HG02642 (cell line): ENCODE measurements at regions not wholly inside any gene's neighbourhood (a gene's known extent, or its start where the extent isn't known, plus 50 kb on each side); places are given as distances from the start of the nearest gene placed in this dataset.

ENCODE experiments used
- ATAC-seq: cut with Tn5 transposase; IDR thresholded peaks from one replicate; pipeline ENCODE4 v1.9.1; 2021; ENCODE audit warnings: mild to moderate bottlenecking; ENCODE audit not compliant: unreplicated experiment, poor library complexity

- no peak for ATAC-seq
These were observed 350.1 kb downstream of the GRXCR1 start for GRCh38 chr4:43242606-43243005.

DNA sequence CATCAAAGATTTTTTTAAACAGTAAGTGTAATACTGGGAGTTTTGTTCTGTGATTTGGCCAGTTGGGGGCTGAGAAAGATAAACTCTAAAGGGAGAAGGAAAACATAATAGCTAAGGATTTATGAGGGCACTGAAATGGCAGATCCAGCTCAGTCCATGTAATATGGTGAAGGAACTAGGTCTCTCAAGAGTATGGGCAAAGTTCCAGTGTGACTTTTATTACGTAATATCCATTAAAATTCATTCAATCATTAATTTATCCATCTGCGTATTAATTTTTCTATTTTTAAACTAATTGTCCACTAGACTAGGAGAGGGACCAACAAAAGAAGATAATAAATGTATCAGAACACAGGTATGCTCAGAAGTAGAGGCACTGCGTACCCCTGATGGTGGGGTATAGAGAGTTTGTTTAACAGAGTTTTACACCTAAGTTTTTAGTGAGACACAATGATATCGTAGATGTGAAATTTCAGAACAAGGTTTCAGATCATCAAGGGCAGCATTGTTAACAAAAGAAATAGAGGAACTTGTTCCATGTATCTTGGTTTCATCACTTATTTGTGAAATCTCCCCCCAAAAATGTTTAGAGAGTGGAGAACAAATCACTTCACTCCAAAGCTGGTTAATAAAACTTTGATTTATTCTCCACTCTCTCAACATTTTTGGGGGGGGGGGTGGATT, 351.1 kb downstream of the GRXCR1 start:
- ATAC-seq = no peak

GRCh38 chr4:43244688-43245382, 352.3 kb downstream of the GRXCR1 start:
- peak; percentile 97 for ATAC-seq

DNA sequence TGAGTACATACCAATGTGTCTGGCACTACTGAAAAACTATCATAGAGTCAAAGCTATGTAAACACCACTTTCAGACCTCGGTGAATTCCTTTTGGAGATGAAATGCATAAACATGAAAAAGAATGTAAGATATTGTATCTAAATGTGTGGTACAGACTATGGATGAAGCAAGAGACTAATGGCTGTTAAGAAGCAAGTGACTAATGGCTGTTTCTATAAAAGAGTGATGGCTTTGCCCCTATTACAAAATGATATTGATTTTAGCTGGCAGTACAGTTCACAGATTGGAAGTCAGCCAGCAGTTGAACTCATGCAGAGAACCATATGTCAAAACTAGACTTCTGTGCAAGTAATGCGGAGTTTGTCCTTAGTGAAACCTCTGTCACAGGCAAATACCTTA, 359.3 kb downstream of the GRXCR1 start:
- ATAC-seq = no peak

DNA sequence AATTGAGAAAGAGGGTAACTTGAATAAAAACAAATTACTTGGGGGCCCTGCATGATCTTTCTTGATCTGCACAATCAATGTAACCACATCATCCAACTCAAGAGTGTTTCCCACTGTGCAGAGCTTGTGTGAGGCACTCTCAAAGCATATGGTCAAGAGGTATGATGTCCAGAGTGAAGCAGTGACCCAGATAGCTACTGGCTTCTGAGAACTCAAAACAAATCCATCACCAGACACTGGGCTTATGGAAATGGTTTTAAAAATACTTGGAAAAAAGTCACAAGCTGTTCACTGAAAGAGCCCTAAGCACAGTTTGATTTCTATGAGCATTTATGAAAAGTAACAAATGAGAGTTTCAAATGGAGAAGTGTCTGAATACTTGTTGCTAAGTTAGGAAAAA, 361.0 kb downstream of the GRXCR1 start:
- ATAC-seq = no peak

DNA sequence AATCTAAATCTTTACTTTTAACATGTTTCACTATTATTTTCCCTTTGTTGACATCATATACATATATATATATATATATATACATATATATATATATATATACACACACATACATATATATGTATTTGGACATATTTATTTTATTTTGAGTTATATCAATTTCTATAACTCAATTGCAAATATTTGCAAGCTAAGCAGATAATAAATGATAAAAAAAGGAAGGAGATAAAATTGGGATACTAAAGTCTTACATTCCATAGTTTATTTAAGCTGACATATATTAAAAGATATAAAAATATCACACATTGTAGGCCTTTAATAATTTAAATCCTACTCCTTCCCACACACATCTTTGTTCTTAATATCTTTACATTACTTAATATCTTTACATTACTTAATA, 372.2 kb downstream of the GRXCR1 start:
- no peak for ATAC-seq

DNA sequence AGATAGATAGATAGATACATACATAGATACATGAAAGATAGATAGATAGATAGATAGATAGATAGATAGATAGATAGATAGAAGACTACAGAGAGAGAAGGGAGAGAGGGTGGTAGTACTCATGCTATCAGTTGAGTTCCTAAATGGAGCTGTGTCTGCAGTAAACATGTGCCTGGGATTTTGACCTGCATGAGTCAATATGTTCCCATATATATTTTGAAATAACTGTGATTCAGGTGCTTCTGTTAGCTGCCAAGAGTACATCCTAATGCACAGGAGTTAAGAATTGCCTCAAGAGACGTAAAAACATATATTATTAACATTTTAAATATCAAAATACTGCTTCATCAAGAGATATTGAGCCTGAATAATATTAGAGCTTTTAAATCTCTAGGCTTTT, 379.4 kb downstream of the GRXCR1 start:
- ATAC-seq = no peak

DNA sequence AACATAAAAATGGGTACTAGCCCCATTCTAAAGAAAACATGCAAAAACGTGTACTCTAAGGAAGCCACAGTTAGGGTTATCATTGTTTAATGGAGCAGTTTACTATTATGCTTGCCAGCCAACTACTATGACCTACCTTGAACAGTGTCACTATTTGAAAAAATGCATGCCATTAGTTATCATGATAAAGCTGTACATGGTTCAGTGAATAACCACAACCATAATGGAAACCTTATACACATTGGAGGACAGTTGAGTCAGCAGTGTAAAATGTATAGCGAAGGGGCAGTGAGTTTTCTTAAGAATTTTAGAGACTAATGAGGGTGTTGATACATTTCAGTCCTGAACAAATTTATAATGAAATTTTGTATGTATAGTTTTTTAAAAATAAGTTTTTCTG, 381.9 kb downstream of the GRXCR1 start:
- ATAC-seq = no peak

DNA sequence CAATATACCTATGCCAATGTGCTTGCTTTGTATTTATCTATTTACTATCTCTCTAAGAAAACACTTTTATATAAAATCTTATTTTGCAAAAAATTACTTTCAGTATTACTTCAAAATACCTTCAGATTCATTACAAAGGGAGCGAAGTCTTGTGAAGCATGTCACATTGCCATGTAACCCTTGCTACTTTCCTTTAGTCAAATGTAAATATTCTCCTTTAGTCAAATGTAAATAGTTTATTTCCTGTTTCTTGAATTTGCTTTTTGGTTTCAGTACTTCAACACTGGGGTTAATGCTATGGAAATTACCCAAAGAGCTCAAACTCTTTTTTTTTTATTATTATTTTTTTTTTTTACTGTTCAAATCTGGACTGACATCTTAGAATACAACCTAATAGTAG, 383.3 kb downstream of the GRXCR1 start:
- no peak for ATAC-seq

GRCh38 chr4:43276321-43276720, 383.8 kb downstream of the GRXCR1 start:
- ATAC-seq = no peak

DNA sequence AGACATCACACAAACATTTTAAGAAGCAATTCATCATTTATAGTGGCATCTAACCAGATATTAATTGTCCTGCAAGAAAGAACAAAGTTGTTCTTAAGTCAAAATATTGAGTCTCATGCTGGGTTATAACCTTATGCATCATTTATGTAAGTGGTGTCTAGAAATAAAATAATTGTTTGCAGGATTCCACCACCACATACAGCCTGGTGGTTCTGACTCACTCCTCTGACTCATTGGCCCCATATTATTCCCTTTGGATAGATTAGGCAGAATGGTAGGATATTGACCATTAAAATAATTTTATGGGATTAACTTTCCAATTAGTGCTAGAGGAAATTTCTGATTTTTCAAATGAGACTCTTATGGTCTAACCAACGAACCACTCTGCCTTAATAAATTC, 384.5 kb downstream of the GRXCR1 start:
- ATAC-seq = no peak

DNA sequence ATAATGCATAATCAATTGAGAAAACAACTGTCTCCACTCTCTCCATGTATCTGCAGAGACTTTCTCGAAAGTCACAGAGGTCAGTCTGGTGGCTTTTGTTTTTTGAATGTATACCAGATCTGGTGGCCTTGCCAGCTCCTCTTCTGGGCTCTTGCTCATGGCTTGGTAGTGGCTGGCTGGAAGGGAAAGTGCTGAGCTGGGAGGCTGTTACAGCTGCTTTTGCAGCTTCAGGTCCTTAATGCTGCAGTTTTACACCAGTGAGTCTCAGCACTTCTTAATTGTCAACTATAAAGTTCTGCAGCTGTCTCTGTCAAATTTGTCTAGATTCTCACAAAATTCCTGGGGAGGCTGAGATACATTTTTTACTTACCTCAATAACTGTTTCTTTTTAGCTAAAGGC, 390.0 kb downstream of the GRXCR1 start:
- no peak for ATAC-seq

- no peak for ATAC-seq
These were observed 393.6 kb downstream of the GRXCR1 start for GRCh38 chr4:43286137-43286536.

GRCh38 chr4:43296946-43297528, 404.5 kb downstream of the GRXCR1 start:
- no peak for ATAC-seq

- no peak for ATAC-seq
These were observed 424.3 kb downstream of the GRXCR1 start for GRCh38 chr4:43316813-43317212.

GRCh38 chr4:43325220-43325967, 432.9 kb downstream of the GRXCR1 start:
- ATAC-seq = no peak

DNA sequence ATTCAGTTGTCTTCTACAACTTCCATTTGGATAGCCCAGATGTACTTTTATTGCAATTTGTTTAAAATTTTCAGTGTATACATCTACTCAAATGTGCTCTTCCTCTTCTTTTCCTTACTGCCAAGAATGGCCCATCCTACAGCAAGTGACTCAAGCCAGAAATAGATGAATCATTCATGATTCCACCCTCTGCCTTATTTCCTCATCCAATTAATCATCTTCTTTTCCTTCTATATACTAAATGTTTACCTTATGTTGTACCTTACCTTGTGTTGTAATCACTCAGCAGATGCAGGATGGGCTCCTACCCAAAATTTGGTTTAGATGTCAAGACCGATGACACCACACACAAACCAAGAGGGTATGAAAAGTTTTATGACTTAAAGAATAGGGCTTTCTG, 437.8 kb downstream of the GRXCR1 start:
- no peak for ATAC-seq

DNA sequence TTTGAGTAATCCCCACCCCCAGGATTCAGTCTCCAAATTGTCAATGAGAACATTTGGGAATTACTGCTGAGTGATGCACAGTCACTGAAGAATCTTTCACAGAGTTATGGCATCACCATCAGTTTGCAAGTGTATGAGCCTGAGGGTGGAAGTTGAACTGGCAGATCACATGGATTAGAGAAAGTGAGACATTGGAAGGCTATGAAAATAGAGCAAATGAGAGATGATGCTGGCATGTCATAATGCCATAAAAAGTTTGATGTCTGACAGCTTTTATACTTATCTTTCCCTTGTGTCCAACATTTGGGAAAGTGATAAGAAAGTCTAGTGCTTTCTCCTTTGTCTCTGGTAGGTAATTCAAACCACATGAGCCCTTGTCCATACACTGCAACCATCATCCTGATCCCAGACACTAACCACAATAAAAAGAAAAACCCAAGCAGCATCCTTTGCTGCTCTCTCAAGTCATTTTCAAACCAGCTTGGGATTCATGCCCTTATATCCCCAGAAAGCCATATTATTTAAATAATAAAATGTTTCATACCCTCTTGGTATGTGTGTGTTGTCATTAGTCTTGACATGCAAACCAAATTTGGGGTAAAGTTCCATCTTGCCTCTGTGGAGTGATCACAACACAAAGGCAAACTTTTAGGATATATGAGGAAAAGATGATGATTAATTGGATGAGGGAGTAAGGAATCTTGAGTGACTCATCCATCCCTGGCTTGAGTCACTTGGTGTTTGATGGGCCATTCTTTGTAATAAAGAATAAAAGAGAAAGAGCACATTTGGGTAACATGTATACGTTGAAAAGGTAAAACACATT, 438.9 kb downstream of the GRXCR1 start:
- no peak for ATAC-seq

GRCh38 chr4:43332052-43332425, 439.5 kb downstream of the GRXCR1 start:
- ATAC-seq = no peak

GRCh38 chr4:43337707-43338106, 445.2 kb downstream of the GRXCR1 start:
- no peak for ATAC-seq
